OCI-LY3 (cell line): ENCODE measurements at regions not wholly inside any gene's neighbourhood (a gene's known extent, or its start where the extent isn't known, plus 50 kb on each side); places are given as distances from the start of the nearest gene placed in this dataset.

Source experiments
- CTCF ChIP-seq: fragments of 200-600, 300-600 bp; sonication (generic); IDR thresholded peaks from 2 replicates; pipeline ENCODE4 v1.5.1; 2014; ENCODE audit warnings: antibody characterized with exemption, low read length, low read depth
- EZH2phosphoT487 ChIP-seq: fragments of 200-600 bp; shearing (Covaris generic); IDR thresholded peaks from 2 replicates; pipeline ENCODE4 v1.6.1; 2018; ENCODE audit warnings: antibody characterized with exemption, mixed run types, low read depth

GRCh38 chr11:79744941-79745340 is 304.1 kb upstream of the TENM4 start:
- TF ChIP-seq CTCF (no peak), EZH2phosphoT487 (no peak)
